HPDE6-E6E7 (cell line): ENCODE measurements at regions not wholly inside any gene's neighbourhood (a gene's known extent, or its start where the extent isn't known, plus 50 kb on each side); places are given as distances from the start of the nearest gene placed in this dataset.
"Not testable (repeated sequence)": the region's sequence is repeated elsewhere in the genome, so short reads cannot be mapped to it uniquely, and the experiment has no call there.

Experiments
- DNase-seq: peaks from one replicate; pipeline ENCODE4 v3.0.0; 2011; ENCODE audit warnings: missing footprints; ENCODE audit errors: extremely low spot score

- DNase-seq = peak; percentile 37
Observed at GRCh38 chr11:81987829-81988472, 745.7 kb downstream of the FAM181B start.

- DNase-seq = no peak
Observed at GRCh38 chr11:81986556-81987161, 747.0 kb downstream of the FAM181B start.

- DNase-seq = no peak
Observed at GRCh38 chr11:81979448-81979847, 754.2 kb downstream of the FAM181B start.

GRCh38 chr11:81975261-81975900 is 758.3 kb downstream of the FAM181B start:
- DNase-seq = no peak

- DNase-seq = no peak
Observed at GRCh38 chr11:81970886-81971285, 762.8 kb downstream of the FAM181B start.

- DNase-seq = no peak
Observed at GRCh38 chr11:81967242-81967641, 766.4 kb downstream of the FAM181B start.

- no peak for DNase-seq
Observed at GRCh38 chr11:81966340-81966739, 767.3 kb downstream of the FAM181B start.

GRCh38 chr11:81963018-81963417 is 770.6 kb downstream of the FAM181B start:
- DNase-seq = peak; percentile 8

- no peak for DNase-seq
Observed at GRCh38 chr11:81960443-81960842, 773.2 kb downstream of the FAM181B start.

GRCh38 chr11:81959341-81959740 is 774.3 kb downstream of the FAM181B start:
- no peak for DNase-seq

- DNase-seq = not testable (repeated sequence)
Observed at GRCh38 chr11:81954301-81954700, 779.4 kb downstream of the FAM181B start.

GRCh38 chr11:81946831-81947230 is 786.8 kb downstream of the FAM181B start:
- DNase-seq = no peak

GRCh38 chr11:81942646-81943045 is 791.0 kb downstream of the FAM181B start:
- DNase-seq = no peak

- no peak for DNase-seq
Observed at GRCh38 chr11:81941998-81942397, 791.7 kb downstream of the FAM181B start.

GRCh38 chr11:81932303-81932702 is 801.4 kb downstream of the FAM181B start:
- DNase-seq = no peak

- no peak for DNase-seq
Observed at GRCh38 chr11:81920205-81920604, 813.5 kb downstream of the FAM181B start.

GRCh38 chr11:81916451-81916850 is 817.2 kb downstream of the FAM181B start:
- DNase-seq = no peak

- no peak for DNase-seq
Observed at GRCh38 chr11:81915045-81915444, 818.6 kb downstream of the FAM181B start.

- no peak for DNase-seq
Observed at GRCh38 chr11:81913793-81914192, 819.9 kb downstream of the FAM181B start.

- DNase-seq = no peak
Observed at GRCh38 chr11:81907996-81908395, 825.7 kb downstream of the FAM181B start.

GRCh38 chr11:81899156-81899555 is 834.5 kb downstream of the FAM181B start:
- DNase-seq = no peak

- no peak for DNase-seq
Observed at GRCh38 chr11:81897639-81898038, 836.0 kb downstream of the FAM181B start.

- no peak for DNase-seq
Observed at GRCh38 chr11:81895258-81895657, 838.4 kb downstream of the FAM181B start.
